OCI-LY1 (cell line): ENCODE measurements at regions not wholly inside any gene's neighbourhood (a gene's known extent, or its start where the extent isn't known, plus 50 kb on each side); places are given as distances from the start of the nearest gene placed in this dataset.

Experiments used
- H2AFZ ChIP-seq: fragments of 200-600 bp; sonication (generic), shearing (Covaris generic); 2 replicates; pipeline ENCODE4 v1.6.0; 2014; ENCODE audit warnings: antibody characterized with exemption, mild to moderate bottlenecking, low read length
- H3F3A ChIP-seq: fragments of 200-600 bp; sonication (generic), shearing (Covaris generic); 2 replicates; pipeline ENCODE4 v1.6.0; 2014; ENCODE audit warnings: mild to moderate bottlenecking, antibody characterized with exemption, low read length, moderate library complexity; ENCODE audit not compliant: insufficient read depth
- H3K27ac ChIP-seq: fragments of 200-600 bp; sonication (generic); 2 replicates; pipeline ENCODE4 v1.5.1; 2014; ENCODE audit warnings: low read length, mixed run types, mild to moderate bottlenecking, low read depth; ENCODE audit not compliant: poor library complexity, severe bottlenecking
- H3K27me3 ChIP-seq: fragments of 200-600 bp; sonication (generic); 2 replicates; pipeline ENCODE4 v1.6.0; 2014; ENCODE audit warnings: antibody characterized with exemption, mild to moderate bottlenecking, low read length, moderate library complexity; ENCODE audit not compliant: insufficient read depth
- H3K36me3 ChIP-seq: fragments of 200-600 bp; sonication (generic); 2 replicates; pipeline ENCODE4 v1.6.1; 2014; ENCODE audit warnings: mild to moderate bottlenecking, antibody characterized with exemption, low read length, moderate library complexity, mixed read lengths; ENCODE audit not compliant: insufficient read depth
- H3K4me1 ChIP-seq: fragments of 200-600 bp; sonication (generic); 2 replicates; pipeline ENCODE4 v1.5.1; 2014; ENCODE audit warnings: mild to moderate bottlenecking, low read length, moderate library complexity; ENCODE audit not compliant: insufficient read depth, severe bottlenecking
- H3K4me2 ChIP-seq: fragments of 200-600 bp; sonication (generic), shearing (Covaris generic); 2 replicates; pipeline ENCODE4 v1.6.1; 2014; ENCODE audit warnings: low read length
- H3K4me3 ChIP-seq: fragments of 200-600 bp; sonication (generic); 2 replicates; pipeline ENCODE4 v1.5.1; 2014; ENCODE audit warnings: low read length, low read depth, mild to moderate bottlenecking, mixed read lengths; ENCODE audit not compliant: poor library complexity, severe bottlenecking
- H3K79me2 ChIP-seq: fragments of 200-600 bp; shearing (Covaris generic); 2 replicates; pipeline ENCODE4 v1.6.1; 2016; ENCODE audit warnings: mixed run types, low read length, mixed read lengths; ENCODE audit not compliant: insufficient read depth
- H3K9ac ChIP-seq: fragments of 200-600 bp; sonication (generic), shearing (Covaris generic); 2 replicates; pipeline ENCODE4 v1.6.1; 2014; ENCODE audit warnings: mild to moderate bottlenecking, low read length, mixed read lengths
- H3K9me2 ChIP-seq: fragments of 200-600 bp; sonication (generic), shearing (Covaris generic); 2 replicates; pipeline ENCODE4 v1.6.1; 2014; ENCODE audit warnings: low read depth, mild to moderate bottlenecking, low read length, mixed read lengths
- H3K9me3 ChIP-seq: fragments of 200-600 bp; shearing (Covaris generic); 2 replicates; pipeline ENCODE4 v1.6.1; 2014; ENCODE audit warnings: low read length, mixed read lengths
- H4K20me1 ChIP-seq: fragments of 200-600 bp; sonication (generic), shearing (Covaris generic); 2 replicates; pipeline ENCODE4 v1.6.0; 2016; ENCODE audit warnings: mild to moderate bottlenecking, low read length; ENCODE audit not compliant: insufficient read depth
- EZH2 ChIP-seq: fragments of 200-600 bp; sonication (generic), shearing (Covaris generic); IDR thresholded peaks from 2 replicates; pipeline ENCODE4 v1.8.0; 2017; ENCODE audit warnings: borderline replicate concordance, mixed run types, mild to moderate bottlenecking, antibody characterized with exemption, low read length, moderate library complexity, mixed read lengths
- TF ChIP-seq, protein P1 (sequence below): fragments of 200-600 bp; sonication (generic), shearing (Covaris generic); IDR thresholded peaks from 2 replicates; pipeline ENCODE4 v1.5.1; 2017; ENCODE audit warnings: mild to moderate bottlenecking, antibody characterized with exemption, low read length, moderate library complexity, mixed read lengths

DNA sequence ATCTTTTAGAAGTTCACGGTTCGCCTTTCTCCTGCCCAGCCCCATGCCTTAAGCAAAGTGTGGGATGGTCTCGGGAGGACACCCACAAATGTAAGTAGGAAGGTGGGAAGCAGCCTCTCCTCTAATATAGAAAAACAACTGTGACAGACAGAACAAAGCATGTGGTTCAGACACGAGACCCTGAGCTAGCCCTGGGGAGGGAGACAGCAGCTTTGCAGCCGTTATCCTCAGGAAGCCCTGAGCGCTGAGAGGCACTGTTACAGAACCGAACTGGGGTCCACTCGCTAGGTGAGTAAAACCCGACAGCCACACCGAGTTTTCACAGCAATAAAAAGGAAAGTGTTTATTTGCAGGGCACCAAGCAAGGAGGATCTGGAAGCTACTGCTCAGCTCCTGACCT, 210.6 kb downstream of the UQCRFS1 start:
- Histone ChIP-seq H3K4me2 (no peak overlapping the region), H3K9me2 (no peaks in the 10 kb centered on the region), H3K9ac (no peak overlapping the region), H3F3A (no peaks in the 10 kb centered on the region), H3K79me2 (no peaks in the 10 kb centered on the region), H4K20me1 (no peaks in the 10 kb centered on the region), H3K4me3 (no peak overlapping the region), H3K36me3 (no peaks in the 10 kb centered on the region; the same call in 1 of the 2 replicates), H2AFZ (no peak overlapping the region), H3K9me3 (no peaks in the 10 kb centered on the region), H3K27me3 (no peaks in the 10 kb centered on the region; the same call in 1 of the 2 replicates), H3K27ac (no peak overlapping the region), H3K4me1 (no peaks in the 10 kb centered on the region)
- no peak for TF ChIP-seq EZH2
- TF ChIP-seq, protein P1, sequence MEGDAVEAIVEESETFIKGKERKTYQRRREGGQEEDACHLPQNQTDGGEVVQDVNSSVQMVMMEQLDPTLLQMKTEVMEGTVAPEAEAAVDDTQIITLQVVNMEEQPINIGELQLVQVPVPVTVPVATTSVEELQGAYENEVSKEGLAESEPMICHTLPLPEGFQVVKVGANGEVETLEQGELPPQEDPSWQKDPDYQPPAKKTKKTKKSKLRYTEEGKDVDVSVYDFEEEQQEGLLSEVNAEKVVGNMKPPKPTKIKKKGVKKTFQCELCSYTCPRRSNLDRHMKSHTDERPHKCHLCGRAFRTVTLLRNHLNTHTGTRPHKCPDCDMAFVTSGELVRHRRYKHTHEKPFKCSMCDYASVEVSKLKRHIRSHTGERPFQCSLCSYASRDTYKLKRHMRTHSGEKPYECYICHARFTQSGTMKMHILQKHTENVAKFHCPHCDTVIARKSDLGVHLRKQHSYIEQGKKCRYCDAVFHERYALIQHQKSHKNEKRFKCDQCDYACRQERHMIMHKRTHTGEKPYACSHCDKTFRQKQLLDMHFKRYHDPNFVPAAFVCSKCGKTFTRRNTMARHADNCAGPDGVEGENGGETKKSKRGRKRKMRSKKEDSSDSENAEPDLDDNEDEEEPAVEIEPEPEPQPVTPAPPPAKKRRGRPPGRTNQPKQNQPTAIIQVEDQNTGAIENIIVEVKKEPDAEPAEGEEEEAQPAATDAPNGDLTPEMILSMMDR: no peak

DNA sequence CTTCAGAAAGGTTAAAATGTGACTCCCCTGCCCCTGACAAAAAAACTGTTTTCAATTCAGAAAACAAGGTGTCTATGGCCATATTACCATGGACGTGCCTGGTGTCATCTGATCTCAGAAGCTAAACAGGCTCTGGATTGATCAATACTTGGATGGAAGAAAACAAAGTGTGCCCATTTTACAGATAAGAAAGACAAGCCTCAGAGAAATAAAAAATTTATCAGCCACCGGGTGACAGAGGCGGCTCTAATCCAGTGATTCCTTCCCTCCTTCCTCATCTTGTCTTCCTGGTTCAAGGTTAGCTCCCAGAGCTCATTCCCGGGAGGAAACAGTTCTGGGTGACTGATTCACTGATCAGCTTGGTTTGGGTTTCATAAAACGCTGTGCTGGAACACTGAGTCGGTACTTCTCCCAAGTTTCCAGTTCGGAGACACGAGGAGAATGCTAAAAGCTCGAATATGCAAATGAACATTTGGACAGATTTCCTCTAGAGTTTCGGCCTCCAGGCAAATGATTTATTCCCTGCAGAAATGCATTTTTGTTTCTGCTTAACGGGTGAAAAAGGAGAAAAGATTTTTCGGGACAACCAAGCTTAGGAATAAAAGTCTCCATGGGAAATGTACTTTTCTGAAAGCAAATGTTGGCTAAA, 211.2 kb downstream of the UQCRFS1 start:
- Histone ChIP-seq H3K4me1 (no peaks in the 10 kb centered on the region), H4K20me1 (no peaks in the 10 kb centered on the region), H3K9me3 (no peaks in the 10 kb centered on the region), H3K9ac (no peak overlapping the region), H3F3A (no peaks in the 10 kb centered on the region), H3K27ac (no peak overlapping the region), H3K36me3 (no peaks in the 10 kb centered on the region; the same call in 1 of the 2 replicates), H3K9me2 (no peaks in the 10 kb centered on the region), H3K79me2 (no peaks in the 10 kb centered on the region), H3K4me3 (no peak overlapping the region), H3K4me2 (no peak overlapping the region), H2AFZ (no peak overlapping the region), H3K27me3 (no peaks in the 10 kb centered on the region; the same call in 1 of the 2 replicates)
- TF ChIP-seq EZH2: no peak
- TF ChIP-seq, protein P1: no peak

GRCh38 chr19:29001141-29001581, 211.8 kb downstream of the UQCRFS1 start:
- no peak overlapping the region for H3K4me2 ChIP-seq
- TF ChIP-seq, protein P1: no peak
- TF ChIP-seq EZH2: no peak
- H3K9me3 ChIP-seq: no peaks in the 10 kb centered on the region
- no peaks in the 10 kb centered on the region for H3K9me2 ChIP-seq
- H3F3A ChIP-seq: no peaks in the 10 kb centered on the region
- H2AFZ ChIP-seq: no peak overlapping the region
- no peaks in the 10 kb centered on the region for H3K4me1 ChIP-seq
- H3K4me3 ChIP-seq: no peak overlapping the region
- H3K9ac ChIP-seq: no peak overlapping the region
- H3K27me3 ChIP-seq: no peaks in the 10 kb centered on the region; the same call in 1 of the 2 replicates
- H3K79me2 ChIP-seq: no peaks in the 10 kb centered on the region
- no peaks in the 10 kb centered on the region for H4K20me1 ChIP-seq
- H3K27ac ChIP-seq: no peak overlapping the region
- H3K36me3 ChIP-seq: no peaks in the 10 kb centered on the region; the same call in 1 of the 2 replicates
